Upper lobe of right lung (tissue), 1 donor: ENCODE measurements at regions not wholly inside any gene's neighbourhood (a gene's known extent, or its start where the extent isn't known, plus 50 kb on each side); places are given as distances from the start of the nearest gene placed in this dataset.

ENCODE experiments used
- ATAC-seq: fragments of 200-7000 bp; cut with Tn5 transposase; one replicate; pipeline ENCODE4 v1.9.1; 2020; ENCODE audit warnings: mild to moderate bottlenecking, moderate library complexity
- DNase-seq: peaks from one replicate; pipeline ENCODE4 v3.0.0-alpha.2; 2020
- H3K27ac ChIP-seq: fragments of 200-600 bp; one replicate; pipeline ENCODE4 v1.8.0; 2022
- H3K27me3 ChIP-seq: fragments of 200-600 bp; one replicate; pipeline ENCODE4 v1.8.0; 2022; ENCODE audit warnings: mild to moderate bottlenecking
- H3K36me3 ChIP-seq: fragments of 200-600 bp; one replicate; pipeline ENCODE4 v1.8.0; 2022
- H3K4me1 ChIP-seq: fragments of 200-600 bp; one replicate; pipeline ENCODE4 v1.8.0; 2022
- H3K4me3 ChIP-seq: fragments of 200-600 bp; one replicate; pipeline ENCODE4 v1.8.0; 2022; ENCODE audit warnings: mild to moderate bottlenecking
- H3K9me3 ChIP-seq: fragments of 200-600 bp; one replicate; pipeline ENCODE4 v1.8.0; 2022
- CTCF ChIP-seq: fragments of 200-600 bp; IDR thresholded peaks from one replicate; pipeline ENCODE4 v1.8.0; 2022; ENCODE audit warnings: antibody characterized with exemption
- intact Hi-C: fragments of 100-400 bp; cut with DNase I; formaldehyde crosslinking; loops from one replicate; pipeline ENCODE4 v1.11.0; 2022
- donor health status: DM: no; HTN: yes; CAD: no; lungs with severe emphysema.

GRCh38 chr22:49305966-49306631 lies 521.6 kb downstream of the BRD1 start:
- intact Hi-C loops, result no loop called here
- no peak for ATAC-seq
- TF ChIP-seq CTCF, result no peak
- Histone ChIP-seq H3K27me3 (peaks cover 40% of the 10 kb centered on the region), H3K36me3 (no peaks in the 10 kb centered on the region), H3K27ac (no peak overlapping the region), H3K4me3 (no peak overlapping the region), H3K9me3 (no peaks in the 10 kb centered on the region), H3K4me1 (no peaks in the 10 kb centered on the region)
- DNase-seq, result peak; percentile 53

GRCh38 chr22:49305214-49305965 lies 522.3 kb downstream of the BRD1 start:
- H3K36me3 ChIP-seq, result no peaks in the 10 kb centered on the region
- peak; percentile 95 for TF ChIP-seq CTCF
- peak; percentile 79 for ATAC-seq
- H3K4me1 ChIP-seq, result no peaks in the 10 kb centered on the region
- H3K27ac ChIP-seq, result no peak overlapping the region
- H3K4me3 ChIP-seq, result no peak overlapping the region
- DNase-seq, result peak; percentile 83
- no peaks in the 10 kb centered on the region for H3K9me3 ChIP-seq
- H3K27me3 ChIP-seq, result peaks cover 40% of the 10 kb centered on the region
- intact Hi-C loops, result no loop called here

GRCh38 chr22:49303781-49304461 lies 523.8 kb downstream of the BRD1 start:
- DNase-seq, result peak; percentile 58
- H3K36me3 ChIP-seq, result no peaks in the 10 kb centered on the region
- no peak overlapping the region for H3K27ac ChIP-seq
- no peak overlapping the region for H3K4me3 ChIP-seq
- intact Hi-C loops, result no loop called here
- H3K4me1 ChIP-seq, result no peaks in the 10 kb centered on the region
- TF ChIP-seq CTCF, result no peak
- H3K27me3 ChIP-seq, result peaks cover 40% of the 10 kb centered on the region
- no peaks in the 10 kb centered on the region for H3K9me3 ChIP-seq
- no peak for ATAC-seq

GRCh38 chr22:49303061-49303735 lies 524.5 kb downstream of the BRD1 start:
- DNase-seq (peak; percentile 38), ATAC-seq (no peak)
- H3K27me3 ChIP-seq, result peaks cover 40% of the 10 kb centered on the region
- no peaks in the 10 kb centered on the region for H3K9me3 ChIP-seq
- no peak for TF ChIP-seq CTCF
- intact Hi-C loops, result no loop called here
- H3K27ac ChIP-seq, result no peak overlapping the region
- H3K4me3 ChIP-seq, result no peak overlapping the region
- no peaks in the 10 kb centered on the region for H3K36me3 ChIP-seq
- no peaks in the 10 kb centered on the region for H3K4me1 ChIP-seq

GRCh38 chr22:49302530-49302929 lies 525.1 kb downstream of the BRD1 start:
- Histone ChIP-seq H3K27me3 (peaks cover 37% of the 10 kb centered on the region), H3K4me3 (no peak overlapping the region), H3K9me3 (no peaks in the 10 kb centered on the region), H3K36me3 (no peaks in the 10 kb centered on the region), H3K4me1 (no peaks in the 10 kb centered on the region), H3K27ac (no peak overlapping the region)
- ATAC-seq, result no peak
- DNase-seq, result peak; percentile 41
- TF ChIP-seq CTCF, result no peak
- intact Hi-C loops, result no loop called here
